Stimulated activated CD8-positive, alpha-beta memory T cell treated with anti-CD3 and anti-CD28 coated beads, Interleukin-4, amount 100 ng/mL, for 1 hour (primary cell): ENCODE measurements at regions not wholly inside any gene's neighbourhood (a gene's known extent, or its start where the extent isn't known, plus 50 kb on each side); places are given as distances from the start of the nearest gene placed in this dataset.

Experiments used
- DNase-seq, 2 donors: peaks; one replicate each; pipeline ENCODE4 v3.0.0-alpha.2; 2020; ENCODE audit warnings: low read depth in 2 of 2, low spot score in 1 of 2

- no peak for DNase-seq
Measured at GRCh38 chr5:8879248-8879647, 666.6 kb downstream of the SEMA5A start.

DNA sequence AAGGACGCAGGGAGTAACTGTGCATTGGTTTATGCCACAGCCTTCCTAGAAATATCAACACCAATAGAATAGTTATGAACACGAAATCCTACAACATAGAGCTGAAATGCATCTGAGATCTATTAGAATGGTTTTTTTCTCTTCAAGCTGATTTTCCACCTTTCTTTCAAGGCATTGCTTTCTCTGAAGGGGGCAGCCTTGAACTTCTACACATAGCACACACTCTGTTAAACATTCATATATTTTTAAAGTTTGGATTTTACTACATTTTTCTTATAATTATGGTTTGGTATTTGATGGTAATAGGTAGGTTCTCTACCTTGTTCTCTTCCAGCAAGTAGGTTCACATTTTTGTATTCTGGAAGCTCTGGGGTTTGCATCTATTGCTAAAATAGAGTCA, 661.8 kb downstream of the SEMA5A start:
- no peak for DNase-seq

DNA sequence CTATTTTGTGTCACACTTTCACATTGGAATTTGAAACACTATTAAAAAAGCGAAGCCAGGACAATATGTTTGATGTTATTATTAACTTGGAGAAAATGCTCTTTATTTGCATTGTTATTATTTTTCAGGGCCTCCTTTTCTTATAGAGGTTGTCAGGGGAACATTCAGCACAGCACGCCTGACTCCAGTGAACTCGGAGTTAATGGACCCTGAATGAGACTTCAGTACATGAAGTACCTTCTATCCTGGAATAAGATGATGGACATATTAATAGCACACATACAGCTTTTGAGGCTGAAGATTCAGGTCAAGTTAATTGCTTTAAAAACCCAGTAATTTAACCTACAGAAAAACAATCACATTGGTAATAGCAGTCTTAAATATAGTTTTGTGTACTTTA, 652.9 kb downstream of the SEMA5A start:
- DNase-seq = no peak

GRCh38 chr5:8894031-8894430, 651.8 kb downstream of the SEMA5A start:
- no peak for DNase-seq

DNA sequence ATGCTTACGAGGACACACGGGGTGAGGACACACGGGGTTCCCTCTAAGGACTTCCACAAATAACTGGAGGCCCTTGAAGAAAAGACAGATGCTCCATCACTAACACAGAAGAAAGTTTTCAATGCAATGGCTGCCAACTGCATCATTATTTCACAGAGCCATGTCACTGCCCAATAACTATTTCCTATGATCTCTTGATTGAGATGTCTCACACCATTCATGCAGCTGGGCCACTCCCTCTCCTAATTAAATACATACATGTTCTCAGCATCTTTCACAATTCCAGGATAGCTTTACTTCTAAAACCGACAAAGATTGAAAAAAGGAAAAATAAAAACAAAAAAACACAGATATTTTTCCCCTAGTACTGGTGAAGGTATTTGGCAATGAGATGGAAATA, 650.8 kb downstream of the SEMA5A start:
- no peak for DNase-seq

DNA sequence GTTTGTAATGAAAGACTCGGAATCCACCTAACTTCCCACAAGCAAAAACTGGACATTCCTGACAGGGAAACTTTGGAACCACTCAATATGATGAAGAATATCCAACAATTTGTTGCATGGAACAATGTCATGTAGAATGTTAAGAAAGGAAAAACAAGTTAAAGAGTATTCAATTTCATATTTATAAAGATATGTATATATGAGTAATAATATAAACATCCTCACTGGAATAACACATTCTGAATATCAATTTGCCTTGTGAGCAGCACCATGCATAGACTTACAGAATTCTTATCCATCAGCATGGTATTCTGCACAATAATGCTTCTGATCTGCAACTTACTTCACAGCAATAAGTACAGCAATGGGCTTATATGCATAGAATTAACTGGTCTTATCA, 650.3 kb downstream of the SEMA5A start:
- DNase-seq = no peak

DNA sequence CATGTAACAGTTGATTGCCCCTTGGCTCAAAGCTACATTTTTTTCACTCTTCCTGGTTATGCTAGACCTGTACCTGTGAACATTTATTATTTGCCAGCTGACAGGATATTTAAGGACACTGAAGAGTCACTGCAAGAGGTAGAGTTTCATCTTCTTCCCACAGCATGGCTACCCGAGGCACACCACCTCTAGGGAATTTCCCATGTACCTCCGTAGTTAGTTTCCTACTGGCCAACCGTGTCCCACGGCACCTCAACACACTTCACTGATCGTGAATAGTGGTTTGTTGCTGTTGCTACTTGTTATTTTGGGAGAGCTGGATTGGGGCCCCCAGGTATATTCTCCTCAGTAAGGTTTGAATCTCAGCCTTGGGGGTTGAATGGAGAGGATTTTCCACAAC, 648.6 kb downstream of the SEMA5A start:
- no peak for DNase-seq

GRCh38 chr5:8905021-8905420, 640.9 kb downstream of the SEMA5A start:
- DNase-seq = no peak

DNA sequence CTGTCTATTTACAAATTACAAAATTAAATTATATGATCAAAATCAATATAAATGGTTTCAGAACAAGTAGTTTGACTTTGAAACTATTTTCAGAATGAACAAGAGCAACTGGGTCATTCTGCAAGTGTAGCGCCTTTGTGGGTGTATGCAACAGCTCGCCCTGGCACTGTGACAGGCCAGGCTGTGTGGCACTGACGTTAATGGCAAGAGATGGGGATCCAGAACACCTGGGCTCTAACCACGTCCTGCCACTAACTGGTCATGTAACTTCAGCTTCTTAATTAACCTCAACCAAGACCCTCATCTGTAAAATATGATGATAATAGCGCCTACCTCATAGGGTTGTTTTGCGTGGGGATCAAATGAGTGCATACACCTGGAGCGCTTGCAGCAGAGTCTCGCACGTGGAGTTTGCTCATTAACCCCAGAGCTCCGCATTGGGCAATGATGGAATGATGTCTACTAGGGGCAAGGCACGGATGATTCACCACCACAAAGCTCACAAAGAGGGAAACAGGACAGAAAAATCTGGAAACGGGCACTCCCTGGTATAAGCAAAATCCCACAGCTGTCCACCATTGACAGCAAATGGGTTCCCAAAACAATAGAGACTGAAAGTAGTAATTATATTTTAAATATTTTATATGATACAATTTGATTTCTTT, 639.4 kb downstream of the SEMA5A start:
- DNase-seq = no peak

DNA sequence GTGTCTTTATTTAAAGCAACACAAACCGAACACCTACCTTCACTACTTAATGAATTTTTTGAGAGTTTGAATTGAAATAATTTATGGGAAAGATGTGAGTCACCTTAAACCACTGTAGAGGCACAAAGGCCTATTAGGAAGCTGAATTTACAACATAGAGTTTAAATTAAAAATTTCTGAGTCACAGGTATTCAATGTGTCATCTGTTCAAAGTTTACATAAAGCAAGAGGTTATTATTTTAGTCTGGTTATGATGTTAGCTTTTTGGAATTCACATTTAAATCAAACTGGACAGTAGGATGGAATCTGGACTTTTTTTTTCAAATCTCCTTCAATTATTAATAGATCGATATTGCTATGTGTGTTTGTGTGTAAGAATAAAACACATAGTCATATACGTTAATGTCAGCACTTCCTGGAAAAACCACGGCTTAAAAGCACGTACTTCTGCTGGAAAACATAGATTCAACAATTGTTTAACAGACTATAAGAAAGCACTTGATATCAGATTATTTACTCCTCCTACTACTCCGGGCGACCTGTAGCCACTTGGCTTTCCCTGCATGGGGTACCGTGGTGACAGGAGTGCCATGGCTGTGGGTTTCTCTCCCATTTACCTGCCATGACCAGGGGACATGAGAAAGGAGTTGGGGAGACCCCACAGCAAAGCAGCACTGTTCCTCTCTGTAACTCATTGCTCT, 638.6 kb downstream of the SEMA5A start:
- DNase-seq = no peak

DNA sequence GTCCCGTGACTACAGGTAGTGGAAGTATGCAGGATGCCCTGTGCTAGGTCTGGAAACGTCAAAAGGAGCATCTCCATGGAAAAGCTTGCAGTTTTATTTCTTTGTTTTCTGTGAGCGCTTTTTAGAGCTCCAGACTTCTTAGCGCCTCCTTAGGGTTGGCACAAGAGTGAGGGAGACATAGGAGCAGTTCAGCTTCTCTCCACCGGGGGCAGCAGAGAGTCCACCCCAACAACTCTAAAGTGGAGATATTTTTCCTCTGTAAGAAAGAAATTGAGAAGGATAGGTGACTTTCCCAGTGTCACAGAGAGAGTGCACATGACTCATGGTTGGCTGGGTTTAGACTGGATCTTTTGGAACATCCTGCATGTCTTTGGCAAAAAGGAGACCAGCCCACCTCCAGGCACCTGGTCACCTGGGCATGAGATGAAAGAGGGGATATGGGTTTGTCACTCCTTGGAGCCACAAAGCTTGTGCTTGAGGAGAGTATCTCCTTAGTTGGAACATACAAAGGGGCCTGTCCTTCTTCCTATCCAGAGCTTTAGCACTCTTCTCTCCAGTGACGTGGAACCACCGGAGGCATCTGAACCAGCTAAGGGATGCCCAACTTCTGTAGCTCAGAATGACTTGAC, 637.7 kb downstream of the SEMA5A start:
- DNase-seq = no peak

GRCh38 chr5:8912106-8912505, 633.8 kb downstream of the SEMA5A start:
- no peak for DNase-seq

DNA sequence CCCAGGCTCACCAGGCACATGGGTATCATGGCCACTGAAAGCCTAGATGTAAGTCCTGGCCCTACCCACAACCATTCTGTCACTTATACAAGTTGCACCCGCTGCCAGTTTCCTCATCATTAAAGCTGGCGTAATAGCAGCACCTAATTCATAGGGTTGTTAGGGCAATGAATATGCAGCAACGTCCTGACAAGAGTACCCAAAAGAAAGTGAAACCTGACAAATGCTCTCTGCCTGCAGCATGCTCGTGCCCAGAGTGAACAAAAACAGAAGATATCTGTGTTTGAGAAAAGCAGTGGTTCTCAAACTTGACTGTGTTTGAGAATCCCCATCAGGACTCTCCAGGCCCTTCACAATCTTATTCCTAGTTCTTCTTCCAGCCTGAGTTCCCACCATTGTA, 632.4 kb downstream of the SEMA5A start:
- DNase-seq = no peak

DNA sequence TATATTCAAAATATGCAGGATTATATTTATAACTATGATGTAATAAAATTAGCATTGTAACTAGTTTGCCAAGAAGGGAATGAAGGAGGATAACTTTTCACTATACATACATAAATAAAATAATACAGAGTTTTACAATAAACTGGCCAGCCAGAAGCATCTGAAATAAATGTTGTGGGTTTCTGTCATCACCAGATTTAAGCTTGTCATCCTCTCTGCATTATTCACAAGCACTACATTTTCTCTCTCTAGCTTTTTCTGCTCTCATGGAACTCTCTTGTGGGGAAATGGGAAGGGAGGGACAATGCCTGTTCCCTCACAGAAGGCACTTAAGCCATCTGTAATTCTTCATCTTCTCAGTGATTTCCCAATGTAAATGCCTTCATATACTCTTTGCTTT, 626.8 kb downstream of the SEMA5A start:
- DNase-seq = no peak

DNA sequence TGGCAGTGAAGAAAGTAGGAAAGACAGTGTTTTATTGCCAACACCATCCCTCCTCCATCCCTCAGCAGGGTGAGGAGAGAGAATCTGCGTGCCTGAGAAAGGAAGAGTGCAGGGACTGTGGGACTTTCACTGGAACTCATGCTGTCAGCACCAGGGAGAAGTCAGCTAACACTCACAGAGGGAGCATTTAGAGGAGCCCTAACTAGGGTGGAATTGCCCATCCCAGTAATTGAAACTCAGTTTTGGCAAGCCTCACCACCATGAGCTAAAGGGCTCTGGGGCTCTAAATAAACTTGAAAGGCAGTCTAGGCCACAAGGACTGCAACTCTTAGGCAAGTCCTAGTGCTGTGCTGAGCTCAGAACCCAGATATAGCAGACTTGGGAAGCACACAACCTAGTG, 622.3 kb downstream of the SEMA5A start:
- no peak for DNase-seq

DNA sequence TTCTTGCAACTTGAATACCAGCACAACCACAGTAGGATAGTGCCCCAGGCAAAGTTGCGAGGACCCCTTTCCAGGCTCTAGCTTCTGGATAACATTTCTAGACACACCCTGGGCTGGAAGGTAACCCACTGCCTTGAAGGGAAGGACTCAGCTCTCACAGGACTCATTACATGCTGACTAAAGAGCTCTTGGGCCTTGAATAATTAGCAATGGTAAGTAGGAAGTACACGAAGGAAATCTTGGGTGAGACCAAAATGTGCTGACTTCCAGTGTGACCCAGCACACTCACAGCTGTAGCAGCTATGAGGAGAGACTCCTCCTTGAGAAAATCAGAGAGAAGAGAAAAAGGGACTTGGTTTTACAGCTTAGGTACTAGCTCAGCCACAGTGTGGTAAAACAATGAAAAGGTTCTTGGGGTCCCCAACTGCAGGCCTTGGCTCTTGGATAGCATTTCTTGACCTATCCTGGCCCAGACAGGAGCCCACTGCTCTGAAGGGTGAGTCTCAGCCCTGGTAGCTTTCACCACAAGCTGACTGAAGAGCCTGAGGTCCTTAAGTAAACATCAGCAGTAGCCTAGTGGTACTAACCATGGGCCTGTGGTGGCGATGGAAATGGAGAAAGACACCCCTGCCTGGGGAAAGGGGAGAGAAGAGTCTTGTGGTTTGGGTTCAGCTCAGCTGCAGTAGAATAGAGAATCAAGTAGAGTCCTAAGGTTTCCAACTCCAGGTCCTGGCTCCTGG, 621.7 kb downstream of the SEMA5A start:
- no peak for DNase-seq

DNA sequence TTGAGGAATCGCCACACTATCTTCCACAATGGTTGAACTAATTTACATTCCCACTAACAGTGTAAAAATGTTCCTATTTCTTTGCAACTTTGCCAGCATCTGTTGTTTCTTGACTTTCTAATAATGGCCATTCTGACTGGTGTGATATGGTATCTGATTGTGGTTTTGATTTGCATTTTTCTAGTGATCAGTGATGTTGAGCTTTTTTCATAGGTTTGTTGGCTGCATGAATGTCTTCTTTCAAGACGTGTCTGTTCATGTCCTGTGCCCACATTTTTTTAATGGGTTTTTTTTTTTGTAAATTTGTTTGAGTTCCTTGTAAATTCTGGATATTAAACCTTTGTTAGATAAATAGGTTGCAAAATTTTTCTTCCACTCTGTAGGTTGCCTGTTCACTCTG, 615.9 kb downstream of the SEMA5A start:
- no peak for DNase-seq

DNA sequence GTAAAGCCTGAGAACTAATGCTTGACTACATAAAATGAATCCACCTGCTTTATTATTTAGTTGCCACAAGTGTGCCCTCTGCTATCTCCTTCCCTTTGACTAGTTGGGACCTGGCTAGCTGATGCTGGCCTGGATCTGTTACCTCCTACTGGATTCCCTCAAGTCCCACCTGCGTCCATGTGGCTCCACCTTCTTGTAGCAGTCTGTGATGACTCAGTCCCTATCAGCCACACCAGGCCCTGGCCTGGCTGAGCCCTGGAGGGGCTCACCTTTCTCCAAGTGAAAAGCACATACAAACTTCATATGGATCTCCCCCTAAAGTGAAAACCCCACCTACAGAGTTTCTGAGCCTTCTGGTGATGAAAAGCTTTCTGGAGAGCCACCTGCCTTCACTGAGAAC, 611.4 kb downstream of the SEMA5A start:
- DNase-seq = no peak

GRCh38 chr5:8940934-8941333, 604.9 kb downstream of the SEMA5A start:
- no peak for DNase-seq

GRCh38 chr5:8943301-8943700, 602.6 kb downstream of the SEMA5A start:
- no peak for DNase-seq

GRCh38 chr5:8944005-8944404, 601.9 kb downstream of the SEMA5A start:
- DNase-seq = no peak

DNA sequence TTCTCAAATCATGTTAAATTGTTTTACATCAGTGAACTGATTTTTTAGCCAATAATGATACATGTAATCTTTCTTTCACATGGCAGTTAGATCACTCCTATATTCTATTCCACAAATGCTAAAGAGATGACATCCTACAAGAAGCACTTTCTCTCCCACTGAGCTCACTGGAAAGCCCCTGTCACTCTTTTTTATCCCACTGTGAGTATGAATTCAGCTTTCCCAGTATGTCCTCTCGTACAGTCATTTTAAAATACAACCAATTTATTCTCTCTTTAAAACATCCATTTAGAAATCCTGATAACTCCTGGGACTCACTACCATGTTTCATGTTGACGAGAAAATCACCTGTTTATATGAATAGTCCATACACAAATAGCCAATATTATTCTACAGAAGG, 599.9 kb downstream of the SEMA5A start:
- DNase-seq = no peak
